Upper lobe of right lung (tissue), 1 donor: ENCODE measurements at regions not wholly inside any gene's neighbourhood (a gene's known extent, or its start where the extent isn't known, plus 50 kb on each side); places are given as distances from the start of the nearest gene placed in this dataset.

Experiments
- ATAC-seq: fragments of 200-7000 bp; cut with Tn5 transposase; one replicate; pipeline ENCODE4 v1.9.1; 2020; ENCODE audit warnings: mild to moderate bottlenecking, moderate library complexity
- DNase-seq: peaks from one replicate; pipeline ENCODE4 v3.0.0-alpha.2; 2020
- H3K27ac ChIP-seq: fragments of 200-600 bp; one replicate; pipeline ENCODE4 v1.8.0; 2022
- H3K27me3 ChIP-seq: fragments of 200-600 bp; one replicate; pipeline ENCODE4 v1.8.0; 2022; ENCODE audit warnings: mild to moderate bottlenecking
- H3K36me3 ChIP-seq: fragments of 200-600 bp; one replicate; pipeline ENCODE4 v1.8.0; 2022
- H3K4me1 ChIP-seq: fragments of 200-600 bp; one replicate; pipeline ENCODE4 v1.8.0; 2022
- H3K4me3 ChIP-seq: fragments of 200-600 bp; one replicate; pipeline ENCODE4 v1.8.0; 2022; ENCODE audit warnings: mild to moderate bottlenecking
- H3K9me3 ChIP-seq: fragments of 200-600 bp; one replicate; pipeline ENCODE4 v1.8.0; 2022
- CTCF ChIP-seq: fragments of 200-600 bp; IDR thresholded peaks from one replicate; pipeline ENCODE4 v1.8.0; 2022; ENCODE audit warnings: antibody characterized with exemption
- intact Hi-C: fragments of 100-400 bp; cut with DNase I; formaldehyde crosslinking; loops from one replicate; pipeline ENCODE4 v1.11.0; 2022
- donor health status: DM: no; HTN: yes; CAD: no; lungs with severe emphysema.

- H3K4me3 ChIP-seq = no peak overlapping the region
Observed at GRCh38 chr16:60821661-60822060, 1214.6 kb downstream of the CDH8 start.

GRCh38 chr16:60820361-60820760 lies 1215.9 kb downstream of the CDH8 start:
- DNase-seq (no peak), ATAC-seq (no peak)
- no peaks in the 10 kb centered on the region for H3K4me1 ChIP-seq
- no peak for TF ChIP-seq CTCF
- no peak overlapping the region for H3K27ac ChIP-seq
- H3K4me3 ChIP-seq = no peak overlapping the region
- no peaks in the 10 kb centered on the region for H3K27me3 ChIP-seq
- intact Hi-C loops = no loop called here
- H3K9me3 ChIP-seq = no peaks in the 10 kb centered on the region
- H3K36me3 ChIP-seq = no peaks in the 10 kb centered on the region

More at GRCh38 chr16:60821661-60822060, 1214.6 kb downstream of the CDH8 start:
- H3K9me3 ChIP-seq = no peaks in the 10 kb centered on the region
- intact Hi-C loops = no loop called here
- H3K27ac ChIP-seq = no peak overlapping the region
- no peaks in the 10 kb centered on the region for H3K4me1 ChIP-seq
- DNase-seq (no peak), ATAC-seq (no peak)
- no peaks in the 10 kb centered on the region for H3K27me3 ChIP-seq
- TF ChIP-seq CTCF = no peak
- no peaks in the 10 kb centered on the region for H3K36me3 ChIP-seq

- H3K4me1 ChIP-seq = no peaks in the 10 kb centered on the region
- no peak overlapping the region for H3K4me3 ChIP-seq
- no peak overlapping the region for H3K27ac ChIP-seq
- no peaks in the 10 kb centered on the region for H3K36me3 ChIP-seq
- intact Hi-C loops = no loop called here
- H3K27me3 ChIP-seq = no peaks in the 10 kb centered on the region
- TF ChIP-seq CTCF = no peak
- ATAC-seq (no peak), DNase-seq (no peak)
- no peaks in the 10 kb centered on the region for H3K9me3 ChIP-seq
Observed at GRCh38 chr16:60818465-60818864, 1217.8 kb downstream of the CDH8 start.

- Histone ChIP-seq H3K36me3 (no peaks in the 10 kb centered on the region), H3K4me1 (no peaks in the 10 kb centered on the region), H3K9me3 (no peaks in the 10 kb centered on the region), H3K4me3 (no peak overlapping the region), H3K27me3 (no peaks in the 10 kb centered on the region), H3K27ac (no peak overlapping the region)
- no peak for DNase-seq
- no peak for TF ChIP-seq CTCF
- intact Hi-C loops = no loop called here
- no peak for ATAC-seq
Observed at GRCh38 chr16:60816461-60816860, 1219.8 kb downstream of the CDH8 start.

GRCh38 chr16:60815865-60816264 lies 1220.4 kb downstream of the CDH8 start:
- DNase-seq (no peak), ATAC-seq (no peak)
- no peaks in the 10 kb centered on the region for H3K36me3 ChIP-seq
- H3K27ac ChIP-seq = no peak overlapping the region
- H3K4me1 ChIP-seq = no peaks in the 10 kb centered on the region
- no peak overlapping the region for H3K4me3 ChIP-seq
- H3K27me3 ChIP-seq = no peaks in the 10 kb centered on the region
- no peaks in the 10 kb centered on the region for H3K9me3 ChIP-seq
- no peak for TF ChIP-seq CTCF
- intact Hi-C loops = no loop called here

GRCh38 chr16:60815033-60815432 lies 1221.2 kb downstream of the CDH8 start:
- H3K27ac ChIP-seq = no peak overlapping the region
- H3K4me3 ChIP-seq = no peak overlapping the region
- H3K36me3 ChIP-seq = no peaks in the 10 kb centered on the region
- H3K27me3 ChIP-seq = no peaks in the 10 kb centered on the region
- no peak for DNase-seq
- no peak for TF ChIP-seq CTCF
- no peak for ATAC-seq
- H3K9me3 ChIP-seq = no peaks in the 10 kb centered on the region
- no peaks in the 10 kb centered on the region for H3K4me1 ChIP-seq
- intact Hi-C loops = no loop called here
